ENCODE measurements at regions not wholly inside any gene's neighbourhood (a gene's known extent, or its start where the extent isn't known, plus 50 kb on each side); places are given as distances from the start of the nearest gene placed in this dataset.

DNA sequence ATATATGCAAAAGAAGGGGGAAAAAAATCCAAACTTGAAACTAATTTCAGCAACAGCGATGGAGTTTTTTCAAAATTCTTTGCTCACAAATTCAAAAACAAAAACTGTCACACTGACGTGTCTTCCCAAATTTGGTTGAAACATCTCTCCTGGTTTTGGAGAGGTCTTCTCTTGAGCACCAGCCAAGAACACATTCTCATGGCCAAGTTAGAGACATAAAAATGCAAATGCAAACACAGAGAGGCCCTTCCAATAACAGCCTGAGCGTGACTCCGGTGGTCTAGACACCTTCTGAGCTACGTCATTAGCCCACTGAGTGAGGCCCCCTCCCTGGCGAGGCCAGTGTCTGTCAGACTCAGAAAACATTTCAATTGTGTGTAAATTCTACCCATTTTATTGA, 436.0 kb upstream of the PROK2 start:
- TF ChIP-seq, protein P1, sequence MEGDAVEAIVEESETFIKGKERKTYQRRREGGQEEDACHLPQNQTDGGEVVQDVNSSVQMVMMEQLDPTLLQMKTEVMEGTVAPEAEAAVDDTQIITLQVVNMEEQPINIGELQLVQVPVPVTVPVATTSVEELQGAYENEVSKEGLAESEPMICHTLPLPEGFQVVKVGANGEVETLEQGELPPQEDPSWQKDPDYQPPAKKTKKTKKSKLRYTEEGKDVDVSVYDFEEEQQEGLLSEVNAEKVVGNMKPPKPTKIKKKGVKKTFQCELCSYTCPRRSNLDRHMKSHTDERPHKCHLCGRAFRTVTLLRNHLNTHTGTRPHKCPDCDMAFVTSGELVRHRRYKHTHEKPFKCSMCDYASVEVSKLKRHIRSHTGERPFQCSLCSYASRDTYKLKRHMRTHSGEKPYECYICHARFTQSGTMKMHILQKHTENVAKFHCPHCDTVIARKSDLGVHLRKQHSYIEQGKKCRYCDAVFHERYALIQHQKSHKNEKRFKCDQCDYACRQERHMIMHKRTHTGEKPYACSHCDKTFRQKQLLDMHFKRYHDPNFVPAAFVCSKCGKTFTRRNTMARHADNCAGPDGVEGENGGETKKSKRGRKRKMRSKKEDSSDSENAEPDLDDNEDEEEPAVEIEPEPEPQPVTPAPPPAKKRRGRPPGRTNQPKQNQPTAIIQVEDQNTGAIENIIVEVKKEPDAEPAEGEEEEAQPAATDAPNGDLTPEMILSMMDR (IDR thresholded peaks at IDR 0.05; ENCODE audit: insufficient read depth, low read depth, low read length) = no peak
- TF ChIP-seq EZH2 (IDR thresholded peaks at IDR 0.05; ENCODE audit: insufficient read depth, low read length) = no peak

Measured in astrocyte (in vitro differentiated cells and primary cell).